Parathyroid adenoma (tissue), 2 donors: ENCODE measurements at regions not wholly inside any gene's neighbourhood (a gene's known extent, or its start where the extent isn't known, plus 50 kb on each side); places are given as distances from the start of the nearest gene placed in this dataset.

Source experiments
- H2AFZ ChIP-seq: fragments of 300-600 bp; sonication (generic); one replicate; pipeline ENCODE4 v1.7.0; 2017; ENCODE audit warnings: antibody characterized with exemption, mild to moderate bottlenecking
- H3K27ac ChIP-seq: fragments of 300-600 bp; sonication (generic); one replicate; pipeline ENCODE4 v1.7.0; 2017
- H3K27me3 ChIP-seq: fragments of 300-600 bp; sonication (generic); one replicate; pipeline ENCODE4 v1.7.0; 2017; ENCODE audit warnings: low read length; ENCODE audit not compliant: control insufficient read depth, insufficient read depth
- H3K36me3 ChIP-seq: fragments of 300-600 bp; sonication (generic); one replicate; pipeline ENCODE4 v1.7.0; 2017; ENCODE audit warnings: low read length; ENCODE audit not compliant: control insufficient read depth, insufficient read depth
- H3K4me1 ChIP-seq: fragments of 300-600 bp; sonication (generic); one replicate; pipeline ENCODE4 v1.7.0; 2017; ENCODE audit warnings: control low read depth
- H3K4me2 ChIP-seq: fragments of 300-600 bp; sonication (generic); one replicate; pipeline ENCODE4 v1.7.0; 2017; ENCODE audit warnings: low read length
- H3K4me3 ChIP-seq: fragments of 300-600 bp; sonication (generic); one replicate; pipeline ENCODE4 v1.7.0; 2017; ENCODE audit warnings: low read depth, low read length
- H3K79me2 ChIP-seq: fragments of 300-600 bp; sonication (generic); one replicate; pipeline ENCODE4 v1.7.0; 2017; ENCODE audit warnings: control low read depth
- H3K9ac ChIP-seq: fragments of 300-600 bp; sonication (generic); one replicate; pipeline ENCODE4 v1.7.0; 2017; ENCODE audit warnings: mild to moderate bottlenecking
- H3K9me3 ChIP-seq: fragments of 300-600 bp; sonication (generic); one replicate; pipeline ENCODE4 v1.7.0; 2017; ENCODE audit warnings: low read length; ENCODE audit not compliant: control insufficient read depth
- CTCF ChIP-seq: fragments of 300-600 bp; sonication (generic); IDR thresholded peaks from one replicate; pipeline ENCODE4 v1.7.0; 2017; ENCODE audit warnings: antibody characterized with exemption, mild to moderate bottlenecking
- donor health status: primary hyperparathyroidism.

DNA sequence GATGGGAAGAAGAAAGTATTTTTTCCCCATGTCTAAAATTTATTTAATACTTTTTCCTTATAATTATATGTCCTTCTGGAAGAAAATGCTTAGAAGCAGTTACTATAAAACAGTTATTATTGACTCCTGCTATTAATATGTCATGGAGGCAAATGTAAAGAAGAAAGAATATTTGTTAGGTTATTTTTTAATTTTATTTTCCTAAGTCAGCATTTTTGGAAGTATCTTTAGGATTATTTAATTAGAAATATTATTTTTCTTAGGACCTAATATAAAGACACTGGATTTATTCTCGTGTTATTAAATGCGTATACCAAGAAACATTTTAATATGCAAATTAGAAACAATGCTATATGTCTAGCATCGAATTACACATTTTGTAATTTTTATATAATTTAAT, 687.7 kb downstream of the TRAM1L1 start:
- H3K27me3 ChIP-seq = no peaks in the 10 kb centered on the region
- H3K4me3 ChIP-seq = no peak overlapping the region
- no peak overlapping the region for H3K9ac ChIP-seq

DNA sequence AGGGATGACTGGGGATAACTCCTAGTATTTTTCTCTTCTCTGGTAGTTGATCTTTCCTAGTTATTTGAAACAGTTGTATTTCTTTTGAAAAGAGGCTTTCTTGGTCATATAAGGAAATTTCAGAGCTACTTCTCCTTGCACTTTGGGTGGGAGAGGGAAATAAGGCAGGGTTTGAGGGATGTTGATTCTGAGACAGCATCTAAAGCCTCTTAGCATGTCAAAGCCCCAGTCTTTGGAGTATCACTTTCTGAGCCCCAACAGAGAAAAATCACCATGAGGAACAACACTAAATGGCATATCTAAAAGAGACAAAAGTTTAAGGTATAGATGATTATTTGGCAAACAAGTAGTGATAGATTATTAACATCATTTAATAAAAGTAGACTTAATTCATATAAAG, 688.1 kb downstream of the TRAM1L1 start:
- Histone ChIP-seq H3K9me3 (no peaks in the 10 kb centered on the region), H3K27ac (no peak overlapping the region), H3K79me2 (no peaks in the 10 kb centered on the region), H2AFZ (no peak overlapping the region), H3K9ac (no peak overlapping the region), H3K4me2 (no peak overlapping the region), H3K36me3 (no peaks in the 10 kb centered on the region), H3K4me1 (no peaks in the 10 kb centered on the region), H3K4me3 (no peak overlapping the region), H3K27me3 (no peaks in the 10 kb centered on the region)
- no peak for TF ChIP-seq CTCF

More for the DNA sequence above, 687.7 kb downstream of the TRAM1L1 start:
- H3K9me3 ChIP-seq = no peaks in the 10 kb centered on the region
- no peaks in the 10 kb centered on the region for H3K36me3 ChIP-seq
- H3K4me1 ChIP-seq = no peaks in the 10 kb centered on the region
- no peak overlapping the region for H3K27ac ChIP-seq
- H2AFZ ChIP-seq = no peak overlapping the region
- H3K79me2 ChIP-seq = no peaks in the 10 kb centered on the region
- TF ChIP-seq CTCF = no peak
- no peak overlapping the region for H3K4me2 ChIP-seq

DNA sequence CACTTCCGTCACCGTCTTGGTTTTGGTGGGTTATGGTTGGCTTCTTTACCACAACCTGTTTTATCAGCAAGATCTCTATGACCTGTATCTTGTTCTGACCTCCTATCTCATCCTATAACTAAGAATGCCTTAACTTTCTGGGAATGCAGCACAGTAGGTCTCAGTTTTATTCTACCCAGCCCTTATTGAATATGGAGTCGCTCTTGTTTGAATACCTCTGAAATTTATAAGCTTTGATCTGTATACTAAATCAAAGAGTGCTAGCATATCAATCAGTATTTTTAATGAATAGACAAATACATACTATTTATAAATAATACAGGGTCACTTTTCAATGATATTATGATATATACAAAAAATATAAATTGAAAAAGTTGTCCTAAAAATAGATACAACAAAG, 690.0 kb downstream of the TRAM1L1 start:
- H3K4me3 ChIP-seq = no peak overlapping the region
- H3K36me3 ChIP-seq = no peaks in the 10 kb centered on the region
- H3K4me1 ChIP-seq = no peaks in the 10 kb centered on the region
- no peak overlapping the region for H3K27ac ChIP-seq
- no peak for TF ChIP-seq CTCF
- no peaks in the 10 kb centered on the region for H3K27me3 ChIP-seq
- H3K4me2 ChIP-seq = no peak overlapping the region
- H3K9ac ChIP-seq = no peak overlapping the region
- H3K79me2 ChIP-seq = no peaks in the 10 kb centered on the region
- no peaks in the 10 kb centered on the region for H3K9me3 ChIP-seq
- no peak overlapping the region for H2AFZ ChIP-seq

DNA sequence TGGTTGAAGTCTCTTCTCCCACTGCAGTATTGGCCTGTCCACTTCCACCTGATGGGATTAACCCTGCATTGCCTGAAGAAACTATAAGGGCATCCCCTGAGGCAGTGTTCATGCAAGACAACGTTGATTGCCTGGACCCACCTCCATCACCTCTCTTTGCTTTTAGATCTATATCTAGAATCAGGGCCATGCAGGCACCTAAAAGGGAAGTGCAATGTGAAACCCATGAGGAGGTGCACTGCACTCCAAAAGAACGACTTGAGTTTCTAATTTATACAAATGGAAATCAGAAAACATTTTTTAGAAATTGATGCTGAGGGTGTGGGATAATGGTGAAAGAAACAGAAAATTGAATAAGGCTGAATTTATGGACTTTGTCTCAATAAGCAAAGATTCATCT, 694.4 kb downstream of the TRAM1L1 start:
- Histone ChIP-seq H3K9me3 (no peaks in the 10 kb centered on the region), H2AFZ (no peak overlapping the region), H3K36me3 (no peaks in the 10 kb centered on the region), H3K4me2 (no peak overlapping the region), H3K9ac (no peak overlapping the region), H3K4me3 (no peak overlapping the region), H3K27me3 (no peaks in the 10 kb centered on the region), H3K27ac (no peak overlapping the region), H3K79me2 (no peaks in the 10 kb centered on the region), H3K4me1 (no peaks in the 10 kb centered on the region)
- TF ChIP-seq CTCF = no peak

- no peak overlapping the region for H3K4me2 ChIP-seq
- H3K27ac ChIP-seq = no peak overlapping the region
- no peak for TF ChIP-seq CTCF
- H2AFZ ChIP-seq = no peak overlapping the region
- no peaks in the 10 kb centered on the region for H3K27me3 ChIP-seq
- H3K9me3 ChIP-seq = no peaks in the 10 kb centered on the region
- no peaks in the 10 kb centered on the region for H3K79me2 ChIP-seq
- no peaks in the 10 kb centered on the region for H3K36me3 ChIP-seq
- H3K9ac ChIP-seq = no peak overlapping the region
- no peaks in the 10 kb centered on the region for H3K4me1 ChIP-seq
- H3K4me3 ChIP-seq = no peak overlapping the region
Measured at GRCh38 chr4:116389139-116389538, 696.2 kb downstream of the TRAM1L1 start.
